ENCODE measurements at regions not wholly inside any gene's neighbourhood (a gene's known extent, or its start where the extent isn't known, plus 50 kb on each side); places are given as distances from the start of the nearest gene placed in this dataset.

DNA sequence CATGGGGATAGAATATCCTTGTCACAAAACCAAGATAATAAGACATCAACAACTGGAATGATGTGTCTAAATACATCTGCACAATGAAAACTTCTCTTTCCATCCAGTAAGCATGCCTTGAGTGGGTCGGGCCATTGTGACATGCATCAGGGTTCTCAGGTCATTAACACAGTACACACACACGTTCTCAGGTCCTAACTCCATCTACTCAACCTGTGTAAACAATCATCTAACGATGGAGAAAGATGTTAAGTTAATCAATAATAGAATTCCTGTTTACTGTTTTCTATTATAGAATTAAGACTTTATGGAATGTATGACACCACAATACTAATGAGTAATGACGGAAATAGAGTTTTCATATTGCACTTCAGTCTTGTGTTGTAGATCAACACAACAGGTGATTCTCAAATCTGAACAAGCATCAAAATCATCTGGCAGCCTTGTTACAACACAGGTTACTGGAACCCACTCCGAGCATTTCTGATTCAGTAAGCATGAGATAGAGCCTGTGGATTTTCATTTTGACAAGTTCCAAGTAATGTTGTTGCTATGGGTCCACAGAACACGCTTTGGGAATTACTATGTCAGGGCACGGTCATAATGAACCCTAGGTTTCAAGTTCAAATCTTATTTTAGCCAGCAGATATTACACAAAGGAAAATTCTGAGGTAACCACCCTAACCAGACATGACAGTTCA lies 315.8 kb upstream of the TEX13C start:
- DNase-seq (ENCODE audit: low read depth) = no peak

DNA sequence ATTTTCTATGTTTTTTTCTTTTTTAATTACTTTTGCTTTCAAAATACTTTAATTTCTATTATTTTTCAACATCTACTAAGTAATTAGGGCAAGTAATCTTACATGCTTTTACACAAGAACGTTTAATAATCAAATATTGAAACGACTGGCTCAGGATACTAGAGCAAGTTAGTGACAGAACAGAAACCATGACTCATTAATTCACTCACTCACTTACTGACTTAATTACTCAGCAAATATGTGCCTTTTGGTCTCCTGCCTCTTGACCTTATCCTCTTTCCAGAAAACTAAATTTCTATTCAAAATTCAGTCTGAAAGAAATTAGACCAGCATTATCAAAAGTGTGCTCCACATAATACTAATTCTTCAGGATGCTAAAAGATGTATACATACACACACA lies 314.9 kb upstream of the TEX13C start:
- no peak for DNase-seq (ENCODE audit: low read depth)

DNA sequence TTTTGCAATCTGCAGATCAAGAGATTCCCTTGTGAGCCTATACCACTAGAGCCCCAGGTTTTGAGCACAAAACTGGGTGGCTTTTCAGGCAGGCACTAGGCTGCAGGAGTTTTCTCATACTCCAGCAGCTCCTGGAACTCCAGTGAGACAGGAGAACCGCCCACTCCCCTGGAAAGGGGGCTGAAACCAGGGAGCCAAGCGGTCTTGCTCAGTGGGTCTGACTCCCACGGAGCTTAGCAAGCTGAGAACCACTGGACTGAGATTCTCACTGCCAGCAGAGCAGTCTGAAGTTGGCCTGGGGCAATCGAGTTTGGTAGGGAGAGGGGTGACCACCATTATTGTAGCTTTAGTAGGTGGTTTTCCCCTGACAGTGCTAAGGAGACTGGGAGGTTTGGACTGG lies 313.8 kb upstream of the TEX13C start:
- no peak for DNase-seq (ENCODE audit: low read depth)

GRCh38 chrX:125006704-125007103 lies 313.0 kb upstream of the TEX13C start:
- DNase-seq (ENCODE audit: low read depth) = no peak

DNA sequence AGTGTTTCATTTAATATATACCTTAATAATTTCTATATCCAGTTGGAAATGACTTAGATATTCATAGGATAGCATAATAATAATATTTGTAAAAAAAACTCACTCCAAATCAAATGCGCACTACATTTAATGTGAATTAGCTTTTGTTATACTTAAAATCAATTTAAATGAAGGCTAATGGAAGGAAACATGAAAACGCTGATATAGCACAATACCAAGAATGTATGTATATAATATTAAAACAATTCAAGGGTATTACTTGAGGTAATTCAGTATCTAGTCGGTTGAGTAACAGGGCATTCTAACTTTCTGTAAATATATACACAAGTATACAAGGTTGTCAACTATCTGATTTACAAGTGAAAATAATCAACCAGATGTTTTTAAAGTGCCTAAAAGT lies 307.1 kb upstream of the TEX13C start:
- DNase-seq (ENCODE audit: low read depth) = no peak

GRCh38 chrX:125029131-125029530 lies 290.5 kb upstream of the TEX13C start:
- no peak for DNase-seq (ENCODE audit: low read depth)

Measured in GM04504 (cell line).